ENCODE measurements at regions not wholly inside any gene's neighbourhood (a gene's known extent, or its start where the extent isn't known, plus 50 kb on each side); places are given as distances from the start of the nearest gene placed in this dataset.

- no peak for TF ChIP-seq CTCF (IDR thresholded peaks at IDR 0.05)
- no peak for TF ChIP-seq POLR2A (IDR thresholded peaks at IDR 0.05)
These were observed 93.0 kb downstream of the SLC41A2 start for GRCh38 chr12:104865080-104865479.

All from testis (tissue), 2 donors.